H9 (cell line): ENCODE measurements at regions not wholly inside any gene's neighbourhood (a gene's known extent, or its start where the extent isn't known, plus 50 kb on each side); places are given as distances from the start of the nearest gene placed in this dataset.
"Not testable (repeated sequence)": the region's sequence is repeated elsewhere in the genome, so short reads cannot be mapped to it uniquely, and the experiment has no call there.

Experiments
- DNase-seq: peaks from one replicate; pipeline ENCODE4 v3.0.0-alpha.2; 2017
- H2AFZ ChIP-seq: one replicate; pipeline ENCODE4 v1.6.1; 2013; ENCODE audit warnings: mild to moderate bottlenecking, low read length, control low read depth, moderate library complexity
- H2AK5ac ChIP-seq: 2 replicates; pipeline ENCODE4 v1.6.1; 2013; ENCODE audit warnings: low read length, control low read depth, mixed read lengths; ENCODE audit not compliant: insufficient read length
- H2BK120ac ChIP-seq: one replicate; pipeline ENCODE4 v1.6.1; 2013; ENCODE audit warnings: low read depth, mild to moderate bottlenecking, low read length, control low read depth, inconsistent platforms; ENCODE audit not compliant: poor library complexity, severe bottlenecking
- H2BK12ac ChIP-seq: 2 replicates; pipeline ENCODE4 v1.6.1; 2013; ENCODE audit warnings: low read length, control low read depth, mixed read lengths, low read depth; ENCODE audit not compliant: insufficient read length
- H2BK15ac ChIP-seq: 2 replicates; pipeline ENCODE4 v1.6.1; 2013; ENCODE audit warnings: low read depth, low read length, control low read depth
- H2BK20ac ChIP-seq: one replicate; pipeline ENCODE4 v1.6.1; 2013; ENCODE audit warnings: low read depth, mild to moderate bottlenecking, low read length, control low read depth, inconsistent platforms; ENCODE audit not compliant: poor library complexity, severe bottlenecking
- H2BK5ac ChIP-seq: 2 replicates; pipeline ENCODE4 v1.6.1; 2013; ENCODE audit warnings: low read length, control low read depth, mixed read lengths; ENCODE audit not compliant: insufficient read length
- H3K14ac ChIP-seq: 2 replicates; pipeline ENCODE4 v1.6.1; 2013; ENCODE audit warnings: low read length, control low read depth; ENCODE audit not compliant: insufficient read depth
- H3K18ac ChIP-seq: 2 replicates; pipeline ENCODE4 v1.6.1; 2013; ENCODE audit warnings: low read depth, mild to moderate bottlenecking, mixed read lengths, low read length, control low read depth; ENCODE audit not compliant: insufficient read length
- H3K23ac ChIP-seq: 2 replicates; pipeline ENCODE4 v1.6.1; 2013; ENCODE audit warnings: low read length, control low read depth, mixed read lengths, low read depth; ENCODE audit not compliant: insufficient read length
- H3K23me2 ChIP-seq: 2 replicates; pipeline ENCODE4 v1.6.1; 2013; ENCODE audit warnings: low read depth, mild to moderate bottlenecking, mixed read lengths, low read length, control low read depth; ENCODE audit not compliant: insufficient read length, poor library complexity, severe bottlenecking
- H3K27ac ChIP-seq: 2 replicates; pipeline ENCODE4 v1.5.1; 2013; ENCODE audit warnings: low read length, control low read depth, mixed read lengths, low read depth; ENCODE audit not compliant: insufficient read length
- H3K27me3 ChIP-seq: 2 replicates; pipeline ENCODE4 v1.6.1; 2013; ENCODE audit warnings: low read length, control low read depth, inconsistent platforms; ENCODE audit not compliant: insufficient read depth
- H3K4ac ChIP-seq: 2 replicates; pipeline ENCODE4 v1.6.1; 2013; ENCODE audit warnings: low read depth, mild to moderate bottlenecking, control low read depth, inconsistent platforms, low read length, moderate library complexity
- H3K4me1 ChIP-seq: 2 replicates; pipeline ENCODE4 v1.6.1; 2013; ENCODE audit warnings: low read length, control low read depth, inconsistent platforms; ENCODE audit not compliant: insufficient read depth
- H3K4me2 ChIP-seq: 2 replicates; pipeline ENCODE4 v1.6.1; 2013; ENCODE audit warnings: low read length, control low read depth, mixed read lengths; ENCODE audit not compliant: insufficient read length, insufficient read depth
- H3K56ac ChIP-seq: 2 replicates; pipeline ENCODE4 v1.6.1; 2013; ENCODE audit warnings: low read depth, mild to moderate bottlenecking, mixed read lengths, low read length, control low read depth; ENCODE audit not compliant: insufficient read length
- H3K79me1 ChIP-seq: 2 replicates; pipeline ENCODE4 v1.6.1; 2013; ENCODE audit warnings: low read depth, mild to moderate bottlenecking, moderate library complexity, low read length, control low read depth, inconsistent platforms; ENCODE audit not compliant: insufficient read depth, poor library complexity, severe bottlenecking
- H3K79me2 ChIP-seq: 2 replicates; pipeline ENCODE4 v1.6.1; 2013; ENCODE audit warnings: low read length, control low read depth, inconsistent platforms; ENCODE audit not compliant: insufficient read depth
- H3K9ac ChIP-seq: 2 replicates; pipeline ENCODE4 v1.6.1; 2013; ENCODE audit warnings: low read length, control low read depth, mixed read lengths; ENCODE audit not compliant: insufficient read length; ENCODE audit errors: extremely low read depth
- H3K9me3 ChIP-seq: one replicate; pipeline ENCODE4 v1.6.1; 2013; ENCODE audit warnings: low read depth, low read length, inconsistent platforms; ENCODE audit not compliant: control insufficient read depth
- H3T11ph ChIP-seq: one replicate; pipeline ENCODE4 v1.6.1; 2013; ENCODE audit warnings: mild to moderate bottlenecking, low read length, control low read depth, inconsistent platforms
- H4K20me1 ChIP-seq: one replicate; pipeline ENCODE4 v1.6.1; 2013; ENCODE audit not compliant: control insufficient read depth, insufficient read length, insufficient read depth
- H4K5ac ChIP-seq: 2 replicates; pipeline ENCODE4 v1.6.1; 2013; ENCODE audit warnings: low read depth, mild to moderate bottlenecking, mixed read lengths, low read length, control low read depth; ENCODE audit not compliant: insufficient read length
- H4K8ac ChIP-seq: replicated peaks from 2 replicates; pipeline ENCODE4 v1.6.1; 2013; ENCODE audit warnings: low read length, control low read depth, mixed read lengths, low read depth; ENCODE audit not compliant: insufficient read length
- H4K91ac ChIP-seq: 2 replicates; pipeline ENCODE4 v1.6.1; 2013; ENCODE audit warnings: low read depth, mild to moderate bottlenecking, moderate library complexity, mixed read lengths, low read length, control low read depth; ENCODE audit not compliant: insufficient read length
- H3K27ac Mint-ChIP-seq, 3 experiments: 2 replicates in 2 of 3; 3 replicates in 1 of 3; pipeline ENCODE4 v1.8.0; 2020 to 2021; ENCODE audit warnings: mixed read lengths in 3 of 3, mild to moderate bottlenecking in 1 of 3, moderate library complexity in 1 of 3
- H3K27me3 Mint-ChIP-seq: 2 replicates; pipeline ENCODE4 v1.8.0; 2021; ENCODE audit warnings: low read depth, mild to moderate bottlenecking, moderate library complexity, mixed read lengths
- H3K36me3 Mint-ChIP-seq, 3 experiments: 2 replicates in 2 of 3; 3 replicates in 1 of 3; pipeline ENCODE4 v1.8.0; 2020 to 2021; ENCODE audit warnings: low read depth in 3 of 3, mixed read lengths in 3 of 3; ENCODE audit not compliant: insufficient read depth in 1 of 3
- H3K4me1 Mint-ChIP-seq, 2 experiments: 2 replicates each; pipeline ENCODE4 v1.8.0; 2020; ENCODE audit warnings: mixed read lengths in 2 of 2
- H3K4me3 Mint-ChIP-seq, 2 experiments: 2 replicates in 1 of 2; 3 replicates in 1 of 2; pipeline ENCODE4 v1.8.0; 2020 to 2021; ENCODE audit warnings: mild to moderate bottlenecking in 2 of 2, mixed read lengths in 2 of 2, moderate library complexity in 1 of 2
- H3K9me3 Mint-ChIP-seq, 2 experiments: 2 replicates in 1 of 2; 3 replicates in 1 of 2; pipeline ENCODE4 v1.8.0; 2020; ENCODE audit warnings: mild to moderate bottlenecking in 2 of 2, mixed read lengths in 2 of 2, moderate library complexity in 1 of 2
- WGBS: extraction: QIAGEN DNeasy Blood & Tissue Kit; methylation state at CpG from one replicate; pipeline ENCODE4 v1.1.7; 2013; ENCODE audit warnings: missing lambda C conversion rate, low lambda C conversion rate, mixed read lengths; ENCODE audit not compliant: insufficient read length; ENCODE audit errors: extremely low coverage; 5-methylcytosine and 5-hydroxymethylcytosine counted together

DNA sequence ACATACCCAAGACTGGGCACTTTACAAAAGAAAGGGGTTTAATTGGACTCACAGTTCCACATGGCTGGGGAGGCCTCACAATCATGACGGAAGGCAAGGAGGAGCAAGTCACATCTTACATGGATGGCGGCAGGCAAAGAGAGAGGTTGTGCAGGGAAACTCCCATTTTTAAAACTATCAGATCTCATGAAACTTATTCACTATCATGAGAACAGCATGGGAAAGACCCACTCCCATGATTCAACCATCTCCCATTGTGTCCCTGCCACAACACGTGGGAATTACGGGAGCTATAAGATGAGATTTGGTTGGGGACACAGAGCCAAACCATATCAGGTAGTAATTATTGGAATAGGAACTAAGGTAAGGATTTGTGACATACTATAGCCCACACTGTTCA, 101.6 kb upstream of the ADTRP start:
- not testable (repeated sequence) for H3K23ac ChIP-seq, H2AK5ac ChIP-seq, H4K5ac ChIP-seq, H3K14ac ChIP-seq, H3K27me3 ChIP-seq, H2BK5ac ChIP-seq, H2AFZ ChIP-seq, H2BK20ac ChIP-seq, H3T11ph ChIP-seq, H3K27me3 Mint-ChIP-seq, H3K27ac ChIP-seq, H3K79me2 ChIP-seq, H3K4me1 ChIP-seq, H4K91ac ChIP-seq, H3K9ac ChIP-seq, H3K9me3 ChIP-seq, H4K20me1 ChIP-seq, H3K56ac ChIP-seq, H4K8ac ChIP-seq, H3K79me1 ChIP-seq, H3K23me2 ChIP-seq, H2BK12ac ChIP-seq, H3K18ac ChIP-seq, H2BK120ac ChIP-seq, H3K4me2 ChIP-seq, H3K4ac ChIP-seq, H3K4me3 Mint-ChIP-seq, DNase-seq, H2BK15ac ChIP-seq
- WGBS = no CpG with 5 or more reads among the region's 4 CpGs
- Mint-ChIP-seq H3K36me3 (peaks cover 11 to 30% (median 15%) of the 10 kb centered on the region in 3 experiments), H3K27ac (peak overlapping the region in 1 of 3 experiments; percentile 20; a peak in 1 of 7 replicates), H3K9me3 (peaks cover 25 to 35% of the 10 kb centered on the region in 2 experiments), H3K4me1 (peaks cover 16 to 17% of the 10 kb centered on the region in 2 experiments)
